NCI-H1105 treated with DMSO at 0.1 percent for 48 hours (cell line): ENCODE measurements at regions not wholly inside any gene's neighbourhood (a gene's known extent, or its start where the extent isn't known, plus 50 kb on each side); places are given as distances from the start of the nearest gene placed in this dataset.

ENCODE experiments used
- DNase-seq: peaks from one replicate; lab custom pipeline; 2025; lab: John Stamatoyannopoulos, UW

GRCh38 chrX:16496175-16496574, 153.8 kb upstream of the S100G start:
- DNase-seq: no peak

GRCh38 chrX:16511796-16512776, 137.9 kb upstream of the S100G start:
- DNase-seq: no peak

DNA sequence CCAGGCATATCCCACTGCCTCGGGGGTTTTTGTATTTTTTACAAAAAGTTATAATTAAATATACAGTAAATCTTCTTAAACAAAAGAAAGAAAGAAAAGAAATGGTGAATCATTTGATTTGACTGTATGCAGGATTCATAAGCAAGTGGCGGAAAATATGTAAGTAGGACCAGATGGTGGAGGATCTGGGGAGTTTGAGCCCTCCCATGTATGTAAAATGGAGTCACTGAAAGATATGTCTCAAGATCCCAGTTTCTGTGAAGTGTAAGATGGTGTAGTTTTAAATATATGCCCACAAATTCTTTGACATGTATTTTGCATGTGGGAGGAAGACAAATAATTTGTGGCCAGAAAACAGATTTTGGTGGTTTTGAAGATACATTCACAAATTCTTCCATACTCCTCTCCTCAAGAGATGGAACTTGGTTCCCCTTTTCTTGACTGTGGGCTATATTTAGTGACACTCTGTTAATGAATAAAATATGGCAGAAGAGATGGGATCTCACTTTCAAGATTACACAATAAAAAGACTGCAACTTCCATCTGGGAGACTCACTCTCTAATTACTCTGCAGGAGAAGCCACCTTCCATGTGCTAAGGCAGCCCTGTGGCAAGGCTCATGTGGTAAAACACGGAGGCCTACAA, 133.6 kb upstream of the S100G start:
- no peak for DNase-seq

GRCh38 chrX:16517039-16517605, 132.8 kb upstream of the S100G start:
- no peak for DNase-seq

DNA sequence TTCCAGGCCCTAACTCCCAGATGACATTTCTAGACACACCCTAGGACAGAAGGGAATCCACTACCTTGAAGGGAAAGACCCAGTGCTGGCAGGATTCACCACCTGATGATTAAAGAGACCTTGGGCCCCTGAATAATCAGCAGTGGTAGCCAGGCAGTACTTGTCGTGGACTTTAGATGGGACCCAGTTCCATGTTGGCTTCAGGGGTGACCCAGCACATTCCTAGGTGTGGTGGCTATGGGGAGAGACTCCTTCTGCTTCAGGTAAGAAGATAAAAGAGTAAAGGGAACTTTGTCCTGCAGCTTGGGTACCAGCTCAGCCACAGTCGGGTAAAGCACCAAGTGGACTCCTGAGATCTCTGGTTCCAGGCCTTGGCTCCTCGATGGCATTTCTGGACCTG, 131.8 kb upstream of the S100G start:
- no peak for DNase-seq

GRCh38 chrX:16524316-16524715, 125.6 kb upstream of the S100G start:
- no peak for DNase-seq

GRCh38 chrX:16526003-16526402, 124.0 kb upstream of the S100G start:
- DNase-seq: no peak

- DNase-seq: no peak
Measured at GRCh38 chrX:16528620-16529019, 121.3 kb upstream of the S100G start.
